HT-29 (cell line): ENCODE measurements at regions not wholly inside any gene's neighbourhood (a gene's known extent, or its start where the extent isn't known, plus 50 kb on each side); places are given as distances from the start of the nearest gene placed in this dataset.
"Not testable (repeated sequence)": the region's sequence is repeated elsewhere in the genome, so short reads cannot be mapped to it uniquely, and the experiment has no call there.

Experiments
- DNase-seq: peaks from one replicate; pipeline ENCODE4 v3.0.0-alpha.2; 2015; ENCODE audit warnings: low spot score

GRCh38 chr9:84502066-84502465, 161.5 kb upstream of the SLC28A3 start:
- DNase-seq = no peak

- no peak for DNase-seq
Observed at GRCh38 chr9:84504360-84504759, 163.8 kb upstream of the SLC28A3 start.

DNA sequence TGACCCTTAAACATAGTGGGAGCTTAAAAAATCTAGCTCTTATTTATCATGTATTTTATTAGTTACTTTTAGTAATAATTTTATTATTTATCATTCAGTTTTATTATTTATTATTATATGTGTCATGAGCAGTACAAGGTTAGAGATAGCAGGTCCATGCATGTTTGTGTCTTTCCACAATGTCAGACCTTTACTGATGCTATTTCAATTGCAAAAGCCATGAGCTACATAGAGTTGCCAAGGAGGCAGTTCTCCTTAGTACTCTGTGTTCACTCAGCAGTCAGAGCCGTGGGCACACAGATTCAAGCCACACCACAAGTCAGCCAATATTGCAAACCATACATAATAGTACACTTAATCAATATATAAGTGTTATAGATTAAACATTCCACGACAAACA, 157.9 kb upstream of the NTRK2 start:
- no peak for DNase-seq

- DNase-seq = no peak
Observed at GRCh38 chr9:84512493-84512892, 157.0 kb upstream of the NTRK2 start.

- no peak for DNase-seq
Observed at GRCh38 chr9:84513473-84513872, 156.1 kb upstream of the NTRK2 start.

GRCh38 chr9:84513979-84514378, 155.6 kb upstream of the NTRK2 start:
- no peak for DNase-seq

GRCh38 chr9:84514421-84514820, 155.1 kb upstream of the NTRK2 start:
- DNase-seq = no peak

DNA sequence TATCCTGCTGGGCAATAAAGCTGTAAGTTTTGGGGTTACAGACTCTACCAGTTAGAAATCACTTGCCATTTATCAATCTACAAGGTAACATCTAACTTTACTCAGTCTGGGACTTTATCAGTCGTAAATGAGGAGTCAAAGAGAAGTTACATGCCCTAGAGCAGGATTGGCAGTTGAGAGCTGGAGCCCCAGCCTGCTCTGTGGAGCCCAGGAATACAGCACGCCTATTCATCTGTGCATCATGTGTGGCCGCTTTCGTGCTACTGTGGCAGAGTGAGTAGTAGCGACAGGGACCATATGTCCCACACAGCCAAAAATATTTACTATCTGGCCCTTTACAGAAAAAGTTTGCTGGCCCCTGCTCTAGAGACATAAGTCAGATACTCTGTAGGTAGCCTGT, 152.5 kb upstream of the NTRK2 start:
- DNase-seq = no peak

DNA sequence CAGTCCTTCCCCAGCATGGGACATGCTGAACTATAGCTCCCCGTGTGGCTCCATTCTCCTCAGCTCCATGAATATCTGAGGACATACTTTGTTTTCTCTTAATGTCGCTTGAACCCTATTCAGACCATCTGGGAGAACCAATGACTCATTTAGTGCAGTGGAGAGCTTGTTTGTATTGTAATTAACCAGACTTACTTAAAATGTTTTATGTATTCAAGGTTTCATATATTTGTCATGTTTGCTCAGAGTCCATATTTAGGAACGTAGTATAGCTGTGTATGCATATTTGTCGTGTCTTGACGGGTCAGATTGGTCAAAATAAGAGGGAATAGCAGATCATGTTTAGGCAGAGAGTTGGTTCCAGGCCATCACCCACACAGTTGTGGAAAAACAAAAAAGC, 150.1 kb upstream of the NTRK2 start:
- no peak for DNase-seq

DNA sequence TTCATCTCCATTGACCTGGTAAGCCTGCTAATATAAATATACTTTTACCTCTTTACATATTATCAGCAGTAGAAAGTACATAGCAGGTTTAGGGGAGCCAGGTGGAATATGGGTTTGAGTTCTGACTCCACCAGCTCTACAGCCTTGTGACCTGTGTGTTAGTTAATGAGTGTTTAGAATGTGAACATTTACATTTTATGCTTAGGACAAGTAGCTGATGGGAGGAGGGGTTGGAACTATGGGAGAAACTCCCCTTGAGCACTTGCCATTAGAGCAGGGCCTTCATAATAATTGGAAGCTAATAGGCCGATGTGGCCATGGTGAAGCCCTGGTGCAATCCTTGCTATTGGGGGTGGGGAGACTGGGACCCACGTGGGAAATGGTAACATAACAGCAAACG, 148.3 kb upstream of the NTRK2 start:
- no peak for DNase-seq

DNA sequence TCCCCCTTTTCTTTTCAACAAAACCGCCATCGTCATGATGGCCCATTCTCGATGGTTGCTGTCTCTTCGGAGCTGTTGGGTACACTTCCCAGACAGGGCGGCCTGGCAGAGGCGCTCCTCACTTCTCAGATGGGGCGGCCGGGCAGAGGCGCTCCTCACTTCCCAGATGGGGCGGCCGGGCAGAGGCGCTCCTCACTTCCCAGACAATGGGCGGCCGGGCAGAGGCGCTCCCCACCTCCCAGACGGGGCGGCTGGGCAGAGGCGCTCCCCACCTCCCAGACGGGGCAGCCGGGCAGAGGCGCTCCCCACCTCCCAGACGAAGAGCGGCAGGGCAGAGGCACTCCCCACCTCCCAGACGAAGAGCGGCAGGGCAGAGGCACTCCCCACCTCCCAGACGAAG, 143.3 kb upstream of the NTRK2 start:
- DNase-seq = not testable (repeated sequence)

DNA sequence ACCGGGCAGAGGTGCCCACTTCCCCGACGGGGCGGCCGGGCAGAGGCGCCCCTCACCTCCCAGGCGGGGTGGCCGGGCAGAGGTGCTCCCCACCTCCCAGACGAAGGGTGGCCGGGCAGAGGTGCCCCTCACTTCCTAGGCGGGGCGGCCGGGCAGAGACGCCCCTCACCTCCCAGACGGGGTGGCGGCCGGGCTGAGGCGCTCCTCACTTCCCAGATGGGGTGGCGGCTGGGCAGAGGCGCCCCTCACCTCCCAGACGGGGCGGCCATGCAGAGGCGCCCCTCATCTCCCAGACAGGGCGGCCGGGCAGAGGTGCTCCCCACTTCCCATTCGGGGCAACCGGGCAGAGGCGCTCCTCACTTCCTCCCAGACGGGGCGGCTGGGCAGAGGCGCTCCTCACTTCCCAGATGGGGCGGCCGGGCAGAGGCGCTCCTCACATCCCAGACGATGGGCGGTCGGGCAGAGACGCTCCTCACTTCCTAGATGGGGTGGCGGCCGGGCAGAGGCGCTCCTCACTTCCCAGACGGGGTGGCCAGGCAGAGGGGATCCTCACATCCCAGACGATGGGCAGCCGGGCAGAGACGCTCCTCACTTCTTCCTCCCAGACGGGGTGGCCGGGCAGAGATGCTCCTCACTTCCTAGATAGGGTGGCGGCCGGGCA, 142.3 kb upstream of the NTRK2 start:
- not testable (repeated sequence) for DNase-seq

DNA sequence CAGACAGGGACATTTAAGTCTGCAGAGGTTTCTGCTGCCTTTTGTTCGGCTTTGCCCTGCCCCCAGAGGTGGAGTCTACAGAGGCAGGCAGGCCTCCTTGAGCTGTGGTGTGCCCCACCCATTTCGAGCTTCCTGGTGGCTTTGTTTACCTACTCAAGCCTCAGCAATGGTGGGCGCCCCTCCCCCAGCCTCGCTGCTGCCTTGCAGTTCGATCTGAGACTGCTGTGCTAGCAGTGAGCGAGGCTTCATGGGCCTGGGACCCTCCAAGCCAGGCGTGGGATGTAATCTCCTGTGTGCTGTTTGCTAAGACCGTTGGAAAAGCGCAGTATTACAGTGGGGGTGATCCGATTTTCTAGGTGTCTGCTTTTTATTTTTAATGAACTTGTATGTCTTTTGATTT, 133.6 kb upstream of the NTRK2 start:
- DNase-seq = not testable (repeated sequence)

GRCh38 chr9:84538879-84539278, 130.7 kb upstream of the NTRK2 start:
- DNase-seq = no peak

DNA sequence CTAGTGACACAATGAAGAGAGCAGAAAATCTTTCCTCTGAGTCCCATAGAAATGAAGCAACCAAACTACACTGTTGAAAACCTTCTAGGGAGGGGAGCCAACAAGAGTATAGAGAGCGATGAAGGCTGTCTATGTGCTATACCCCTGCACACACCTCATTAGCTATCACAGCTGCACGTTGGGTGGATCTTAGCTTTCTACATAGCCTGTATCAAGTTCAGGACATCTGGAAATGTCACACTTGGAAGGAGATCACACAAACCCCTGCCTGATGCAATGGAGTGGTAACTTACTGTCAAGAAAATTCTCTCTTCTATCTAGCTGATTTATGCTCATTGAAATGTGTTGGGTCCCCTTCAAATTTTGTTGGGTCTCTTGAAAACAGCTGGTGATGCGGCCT, 127.0 kb upstream of the NTRK2 start:
- DNase-seq = no peak

- no peak for DNase-seq
Observed at GRCh38 chr9:84554069-84554664, 115.4 kb upstream of the NTRK2 start.

GRCh38 chr9:84556556-84556955, 113.0 kb upstream of the NTRK2 start:
- DNase-seq = no peak

DNA sequence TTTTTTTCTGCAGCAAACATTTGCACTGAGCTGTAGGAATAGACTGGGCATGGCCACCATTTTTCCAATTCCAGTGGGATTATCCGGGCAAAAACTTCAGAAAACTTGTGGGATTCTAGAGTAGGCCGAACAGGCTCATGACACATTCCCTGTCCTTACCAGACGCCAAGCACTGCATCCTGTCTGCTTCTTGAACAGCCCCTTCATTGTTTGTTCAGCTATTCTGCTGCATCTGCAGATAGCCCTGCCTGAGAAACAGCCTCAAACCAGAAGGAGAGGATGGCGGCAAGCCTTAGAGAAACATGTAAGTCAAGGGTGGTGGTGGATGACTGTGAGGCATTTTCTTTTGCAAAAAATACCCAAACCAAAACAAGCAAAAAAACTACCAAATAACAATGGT, 111.8 kb upstream of the NTRK2 start:
- no peak for DNase-seq

DNA sequence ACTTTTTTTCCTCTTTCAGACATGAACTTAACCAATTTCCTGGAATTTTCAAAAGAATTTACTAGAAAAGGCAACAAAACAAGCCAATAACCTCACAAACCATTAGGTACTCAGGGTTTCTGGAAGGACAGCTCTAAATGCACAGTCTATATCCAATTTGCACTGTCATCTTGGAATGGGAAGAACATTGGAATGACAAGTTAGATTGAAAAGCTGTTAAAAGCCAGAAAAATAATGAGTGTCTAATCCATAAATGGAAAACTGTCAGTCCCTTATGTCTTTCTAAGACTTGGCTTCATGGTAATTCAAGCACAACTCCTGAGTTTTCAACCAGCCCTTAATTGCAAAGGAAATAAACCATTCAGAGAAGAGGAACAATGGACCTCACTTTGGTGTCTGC, 105.8 kb upstream of the NTRK2 start:
- no peak for DNase-seq

DNA sequence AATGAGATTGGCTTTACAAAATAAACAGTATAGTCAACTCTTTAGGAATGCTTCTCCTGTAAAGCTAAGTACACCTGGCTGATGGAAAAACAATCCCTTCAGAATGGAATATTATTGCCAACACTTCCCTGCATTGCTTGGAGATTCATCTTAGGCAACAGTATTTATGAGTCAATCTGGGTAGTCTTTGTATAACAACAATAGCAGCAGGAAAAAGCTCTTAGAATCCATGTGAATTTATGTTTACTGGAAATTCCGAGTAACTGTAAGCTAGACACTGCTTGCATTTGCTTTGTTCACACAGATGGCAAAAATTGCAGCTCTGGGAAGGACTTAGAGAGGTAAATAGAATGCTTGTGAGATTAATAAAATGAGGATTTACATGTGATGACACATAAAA, 101.7 kb upstream of the NTRK2 start:
- DNase-seq = no peak

DNA sequence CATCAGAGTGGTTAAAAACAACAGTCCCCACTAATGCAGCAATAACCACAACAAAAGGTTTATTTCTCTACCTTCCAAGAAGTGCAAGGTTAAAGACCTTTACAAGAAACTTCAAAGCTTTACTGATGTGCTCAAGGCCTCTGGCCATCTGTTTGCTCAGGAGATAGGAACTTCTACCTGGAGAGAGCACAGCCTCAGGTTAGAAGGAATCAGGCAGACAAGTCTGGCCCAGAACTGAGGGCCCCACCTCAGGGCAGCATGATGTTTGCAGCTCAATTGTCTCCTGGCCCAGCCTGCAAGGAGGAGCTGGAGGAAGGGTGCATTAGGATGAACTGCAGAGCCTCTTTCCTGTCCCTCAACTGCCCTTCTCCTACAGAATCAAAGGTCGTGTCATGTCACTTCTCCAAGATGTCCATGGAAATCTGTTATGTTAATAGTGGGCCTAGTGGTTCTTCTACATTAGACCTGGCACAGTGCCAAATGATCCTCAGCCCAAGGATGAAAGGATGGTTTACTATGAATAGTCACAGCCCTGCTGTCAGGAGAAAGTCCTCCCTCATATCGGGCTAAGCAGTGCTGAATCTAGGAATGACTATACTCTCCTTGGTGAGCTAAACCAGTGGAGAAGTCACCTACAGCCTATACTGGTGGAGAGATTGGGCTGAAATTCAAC, 98.9 kb upstream of the NTRK2 start:
- DNase-seq = no peak

GRCh38 chr9:84573083-84573482, 96.4 kb upstream of the NTRK2 start:
- DNase-seq = no peak

- no peak for DNase-seq
Observed at GRCh38 chr9:84575705-84576104, 93.8 kb upstream of the NTRK2 start.
